GM21515 (cell line): ENCODE measurements at regions not wholly inside any gene's neighbourhood (a gene's known extent, or its start where the extent isn't known, plus 50 kb on each side); places are given as distances from the start of the nearest gene placed in this dataset.

ENCODE experiments used
- ATAC-seq: cut with Tn5 transposase; IDR thresholded peaks from one replicate; pipeline ENCODE4 v1.9.1; 2021; ENCODE audit not compliant: unreplicated experiment

- no peak for ATAC-seq
Measured at GRCh38 chr11:92696076-92696475, 273.4 kb upstream of the MTNR1B start.

GRCh38 chr11:92697461-92698312 lies 271.8 kb upstream of the MTNR1B start:
- no peak for ATAC-seq

- no peak for ATAC-seq
Measured at GRCh38 chr11:92698742-92699141, 270.7 kb upstream of the MTNR1B start.

- ATAC-seq: no peak
Measured at GRCh38 chr11:92702037-92702804, 267.2 kb upstream of the MTNR1B start.

- no peak for ATAC-seq
Measured at GRCh38 chr11:92702805-92703448, 266.5 kb upstream of the MTNR1B start.

- ATAC-seq: no peak
Measured at GRCh38 chr11:92703449-92703830, 266.0 kb upstream of the MTNR1B start.

- no peak for ATAC-seq
Measured at GRCh38 chr11:92707173-92707619, 262.3 kb upstream of the MTNR1B start.

- no peak for ATAC-seq
Measured at GRCh38 chr11:92707665-92708064, 261.8 kb upstream of the MTNR1B start.

GRCh38 chr11:92709329-92709728 lies 260.1 kb upstream of the MTNR1B start:
- ATAC-seq: no peak

GRCh38 chr11:92711926-92712325 lies 257.5 kb upstream of the MTNR1B start:
- ATAC-seq: no peak

- ATAC-seq: no peak
Measured at GRCh38 chr11:92714111-92714510, 255.3 kb upstream of the MTNR1B start.

GRCh38 chr11:92717240-92717639 lies 252.2 kb upstream of the MTNR1B start:
- ATAC-seq: no peak

GRCh38 chr11:92720385-92720784 lies 249.1 kb upstream of the MTNR1B start:
- no peak for ATAC-seq

- ATAC-seq: no peak
Measured at GRCh38 chr11:92725352-92725751, 244.1 kb upstream of the MTNR1B start.

- no peak for ATAC-seq
Measured at GRCh38 chr11:92727123-92727522, 242.3 kb upstream of the MTNR1B start.

- no peak for ATAC-seq
Measured at GRCh38 chr11:92727769-92728168, 241.7 kb upstream of the MTNR1B start.

- no peak for ATAC-seq
Measured at GRCh38 chr11:92728628-92729027, 240.8 kb upstream of the MTNR1B start.

- no peak for ATAC-seq
Measured at GRCh38 chr11:92735039-92735438, 234.4 kb upstream of the MTNR1B start.

- ATAC-seq: no peak
Measured at GRCh38 chr11:92738276-92738675, 231.2 kb upstream of the MTNR1B start.

GRCh38 chr11:92739041-92739440 lies 230.4 kb upstream of the MTNR1B start:
- ATAC-seq: no peak

GRCh38 chr11:92739491-92739890 lies 230.0 kb upstream of the MTNR1B start:
- ATAC-seq: no peak

- ATAC-seq: no peak
Measured at GRCh38 chr11:92740276-92740675, 229.2 kb upstream of the MTNR1B start.
